LNCaP clone FGC (cell line): ENCODE measurements at regions not wholly inside any gene's neighbourhood (a gene's known extent, or its start where the extent isn't known, plus 50 kb on each side); places are given as distances from the start of the nearest gene placed in this dataset.

Experiments
- DNase-seq: peaks from one replicate; pipeline ENCODE4 v3.0.0-alpha.2; 2011; ENCODE audit warnings: low read depth
- H3K4me3 ChIP-seq: 2 replicates; pipeline ENCODE4 v1.5.1; 2011; ENCODE audit warnings: mild to moderate bottlenecking, low read depth, low read length, control low read depth
- TF ChIP-seq, protein P1 (sequence below): IDR thresholded peaks from 2 replicates; pipeline ENCODE4 v1.5.1; 2012; ENCODE audit warnings: mild to moderate bottlenecking; ENCODE audit not compliant: control insufficient read depth, insufficient read depth; ENCODE audit errors: extremely low read depth

DNA sequence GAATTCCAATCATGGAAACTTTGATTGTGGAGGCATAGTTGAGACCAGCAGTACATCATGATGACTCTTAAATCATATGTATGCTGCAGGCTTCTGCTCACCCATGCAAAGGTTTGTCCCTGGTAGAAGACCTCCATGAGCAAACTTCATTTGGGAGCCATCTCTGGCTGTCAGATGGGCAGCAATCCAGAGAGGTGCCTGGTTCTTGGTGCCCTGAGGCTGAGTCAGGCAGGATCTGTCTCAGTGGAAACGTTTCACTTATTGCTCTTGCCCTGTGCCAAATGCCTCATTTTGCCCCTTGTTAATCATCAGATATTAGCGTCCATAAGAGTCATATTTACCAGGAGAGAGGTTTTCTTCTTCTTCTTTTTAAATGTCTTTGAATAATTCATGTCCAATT lies 151.5 kb upstream of the CELF4 start:
- TF ChIP-seq, protein P1, sequence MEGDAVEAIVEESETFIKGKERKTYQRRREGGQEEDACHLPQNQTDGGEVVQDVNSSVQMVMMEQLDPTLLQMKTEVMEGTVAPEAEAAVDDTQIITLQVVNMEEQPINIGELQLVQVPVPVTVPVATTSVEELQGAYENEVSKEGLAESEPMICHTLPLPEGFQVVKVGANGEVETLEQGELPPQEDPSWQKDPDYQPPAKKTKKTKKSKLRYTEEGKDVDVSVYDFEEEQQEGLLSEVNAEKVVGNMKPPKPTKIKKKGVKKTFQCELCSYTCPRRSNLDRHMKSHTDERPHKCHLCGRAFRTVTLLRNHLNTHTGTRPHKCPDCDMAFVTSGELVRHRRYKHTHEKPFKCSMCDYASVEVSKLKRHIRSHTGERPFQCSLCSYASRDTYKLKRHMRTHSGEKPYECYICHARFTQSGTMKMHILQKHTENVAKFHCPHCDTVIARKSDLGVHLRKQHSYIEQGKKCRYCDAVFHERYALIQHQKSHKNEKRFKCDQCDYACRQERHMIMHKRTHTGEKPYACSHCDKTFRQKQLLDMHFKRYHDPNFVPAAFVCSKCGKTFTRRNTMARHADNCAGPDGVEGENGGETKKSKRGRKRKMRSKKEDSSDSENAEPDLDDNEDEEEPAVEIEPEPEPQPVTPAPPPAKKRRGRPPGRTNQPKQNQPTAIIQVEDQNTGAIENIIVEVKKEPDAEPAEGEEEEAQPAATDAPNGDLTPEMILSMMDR: no peak
- H3K4me3 ChIP-seq: no peak overlapping the region
- DNase-seq: no peak

DNA sequence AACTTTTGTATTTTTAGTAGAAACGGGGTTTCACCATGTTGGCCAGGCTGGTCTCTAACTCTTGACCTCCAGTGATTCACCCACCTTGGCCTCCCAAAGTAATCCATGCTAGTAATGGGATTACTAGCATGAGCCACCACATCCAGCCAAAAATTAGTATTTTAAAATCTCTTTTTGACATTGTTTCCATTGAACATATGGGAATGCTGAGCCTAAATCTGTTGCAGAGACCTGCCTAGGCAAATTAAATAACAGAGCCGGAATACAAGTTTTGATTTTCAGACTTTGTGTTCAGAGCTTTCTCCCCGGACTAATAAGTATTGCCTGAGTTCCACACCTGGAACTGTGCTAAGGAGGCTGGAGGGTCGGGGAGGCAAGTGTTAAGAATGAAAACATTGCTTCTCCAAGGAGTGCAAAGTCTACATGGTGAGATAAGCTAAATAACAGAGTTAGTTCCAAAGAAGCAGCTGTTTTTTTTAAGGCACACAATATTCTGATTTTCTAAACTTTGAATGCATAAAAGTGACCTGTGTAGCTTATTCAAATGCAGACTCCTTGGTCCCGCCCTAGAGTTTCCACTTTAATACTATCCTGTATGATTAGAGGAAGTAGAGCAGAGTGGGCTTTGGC lies 150.6 kb upstream of the CELF4 start:
- no peak for DNase-seq
- TF ChIP-seq, protein P1: no peak
- no peak overlapping the region for H3K4me3 ChIP-seq

DNA sequence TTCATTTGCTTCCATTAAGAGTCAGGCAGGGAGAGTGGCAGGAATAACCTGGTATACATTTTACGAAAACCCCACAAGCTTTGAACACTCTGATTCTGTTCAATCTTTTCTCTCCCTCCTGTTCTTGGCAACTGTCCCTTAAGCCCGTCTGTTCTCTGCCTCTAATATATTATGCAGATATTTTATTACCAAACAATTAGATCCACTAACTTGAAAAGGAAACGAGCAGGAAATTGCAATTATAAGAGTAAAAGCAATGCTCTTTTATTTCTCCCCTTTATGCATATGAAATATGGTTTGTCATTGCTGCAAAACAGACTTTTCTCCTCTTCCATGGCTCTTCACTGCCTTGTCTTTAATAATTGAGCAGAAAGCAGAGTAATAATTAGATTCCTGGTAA lies 149.1 kb upstream of the CELF4 start:
- TF ChIP-seq, protein P1: no peak
- DNase-seq: no peak
- H3K4me3 ChIP-seq: no peak overlapping the region

DNA sequence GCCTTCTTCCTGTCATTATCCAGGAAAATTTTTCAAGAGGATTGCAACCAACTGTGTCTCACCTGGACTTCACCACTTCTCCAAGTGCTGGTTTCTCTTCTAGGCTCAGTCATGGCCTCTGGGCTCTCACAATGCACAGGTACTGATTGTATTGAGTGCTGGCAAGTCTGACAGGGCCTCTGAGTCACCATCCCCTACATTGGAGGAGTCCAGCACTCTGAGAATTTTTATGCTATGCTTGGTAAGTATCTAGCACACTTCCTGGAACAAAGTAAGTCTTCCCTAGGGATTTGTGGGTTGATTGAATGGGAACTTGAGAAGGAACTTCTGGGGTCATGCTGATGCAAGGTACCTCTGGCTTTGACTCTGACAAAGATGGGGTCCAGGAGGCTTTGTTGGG lies 147.2 kb upstream of the CELF4 start:
- DNase-seq: no peak
- TF ChIP-seq, protein P1: no peak
- H3K4me3 ChIP-seq: no peak overlapping the region

DNA sequence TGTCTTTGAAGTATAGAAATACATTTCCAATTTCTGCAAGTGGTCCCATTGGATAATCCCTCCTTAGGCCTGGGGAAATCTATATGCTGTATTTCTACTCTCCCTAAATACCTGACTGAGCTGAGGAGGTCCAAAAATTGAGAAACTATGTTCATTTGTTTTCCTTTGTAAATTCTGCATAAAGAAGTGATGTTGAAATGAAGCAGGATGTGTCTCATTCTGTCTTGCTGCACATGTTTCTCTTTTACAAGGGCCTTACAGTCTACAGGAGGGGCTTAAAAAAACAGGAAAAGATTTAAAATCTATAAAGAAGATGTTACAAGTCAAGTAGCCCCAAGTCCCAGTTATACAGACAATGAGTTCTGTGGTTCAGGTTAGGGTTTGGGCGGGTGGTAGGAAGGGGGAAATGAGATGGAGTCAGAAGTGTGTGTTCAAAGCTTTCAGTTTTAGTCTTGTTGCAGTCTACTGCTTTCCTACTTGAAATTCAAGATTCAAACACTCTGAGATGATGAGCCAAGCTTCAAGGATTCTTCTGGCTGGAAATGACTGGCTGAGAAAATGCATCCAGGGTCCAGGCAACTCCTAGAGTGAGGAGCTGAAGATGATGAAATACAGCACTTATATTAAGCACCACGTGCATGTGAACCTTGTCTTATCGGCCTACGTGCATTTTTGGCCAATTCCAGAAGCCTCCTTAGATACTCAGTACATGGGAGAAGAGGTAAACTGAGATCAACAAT lies 146.3 kb upstream of the CELF4 start:
- DNase-seq: no peak
- TF ChIP-seq, protein P1: no peak
- H3K4me3 ChIP-seq: no peak overlapping the region

DNA sequence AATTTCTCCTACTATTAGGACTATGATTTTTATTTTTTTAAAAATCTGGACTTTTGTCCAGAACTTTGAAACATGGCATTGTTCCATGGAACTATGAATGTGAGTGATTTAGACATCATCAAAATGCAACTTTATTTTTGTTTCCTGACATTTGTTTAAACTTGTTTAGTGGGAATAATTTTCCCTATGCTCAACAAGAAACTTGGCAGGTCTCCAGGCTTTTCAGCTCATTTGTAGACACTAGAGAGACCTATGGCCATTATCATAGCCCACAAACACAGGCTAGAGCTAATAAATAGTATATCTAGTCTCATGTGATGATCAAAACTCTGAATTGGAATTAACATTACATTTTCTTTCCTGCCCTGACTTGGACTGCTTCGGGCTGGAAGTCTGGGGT lies 145.1 kb upstream of the CELF4 start:
- TF ChIP-seq, protein P1: no peak
- DNase-seq: no peak
- no peak overlapping the region for H3K4me3 ChIP-seq

DNA sequence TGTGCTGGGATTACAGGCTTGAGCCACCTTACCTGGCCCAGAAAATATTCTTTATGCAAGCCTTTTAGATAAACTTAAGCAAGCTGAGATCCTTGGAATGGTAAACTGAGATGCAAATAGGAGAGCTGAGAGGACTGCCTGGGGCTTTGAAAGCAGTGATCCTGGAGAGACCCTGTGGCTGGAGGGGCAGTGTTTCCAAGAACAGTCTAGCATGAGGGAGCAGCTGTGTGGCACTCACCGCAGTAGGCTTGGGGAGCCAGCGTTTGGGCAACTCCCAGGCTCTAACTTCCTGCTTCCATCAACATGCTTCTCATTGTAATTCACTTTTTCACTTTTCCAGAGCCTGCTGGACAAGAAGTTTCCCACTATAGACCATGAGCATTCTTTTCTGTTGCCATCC lies 144.1 kb upstream of the CELF4 start:
- no peak for DNase-seq
- no peak overlapping the region for H3K4me3 ChIP-seq
- TF ChIP-seq, protein P1: no peak
